IMR-90 (cell line): ENCODE measurements at regions not wholly inside any gene's neighbourhood (a gene's known extent, or its start where the extent isn't known, plus 50 kb on each side); places are given as distances from the start of the nearest gene placed in this dataset.

ENCODE experiments used
- ATAC-seq: fragments of 200-7000 bp; cut with Tn5 transposase; 2 replicates; pipeline ENCODE4 v1.9.1; 2020; ENCODE audit warnings: low read depth, mild to moderate bottlenecking, moderate library complexity
- BruUV-seq: library from RNA; stranded (reverse); fragments of 400-500 nt; replicated peaks from 2 replicates; lab custom pipeline; 2021; lab: Mats Ljungman, UMichigan
- CTCF ChIA-PET: fragments of 300-600 bp; formaldehyde crosslinking; extraction: SDS; loops from one replicate; lab custom pipeline; 2021; ENCODE audit warnings: antibody characterized with exemption; lab: Yijun Ruan, JAX
- POLR2A ChIA-PET: fragments of 300-600 bp; sonication (Branson Sonifier 250); formaldehyde crosslinking; loops from one replicate; lab custom pipeline; 2022; ENCODE audit warnings: antibody characterized with exemption; ENCODE audit not compliant: unreplicated experiment; lab: Charles Lee
- DNase-seq: peaks from one replicate; pipeline ENCODE4 v3.0.0; 2013
- H2AFZ ChIP-seq: replicated peaks from 2 replicates; pipeline ENCODE3; 2013; ENCODE audit warnings: low read length, mild to moderate bottlenecking; ENCODE audit not compliant: poor library complexity
- H2AK5ac ChIP-seq: 2 replicates; pipeline ENCODE4 v1.6.1; 2013; ENCODE audit warnings: low read depth, low read length, inconsistent platforms
- H2AK9ac ChIP-seq: replicated peaks from 2 replicates; pipeline ENCODE3; 2013; ENCODE audit warnings: mild to moderate bottlenecking, low read depth, low read length, moderate library complexity; ENCODE audit not compliant: poor library complexity
- H2BK120ac ChIP-seq: 2 replicates; pipeline ENCODE4 v1.6.1; 2013; ENCODE audit warnings: low read depth, low read length, inconsistent platforms
- H2BK15ac ChIP-seq: 3 replicates; pipeline ENCODE4 v1.6.1; 2013; ENCODE audit warnings: low read depth, low read length, inconsistent platforms
- H2BK20ac ChIP-seq: 2 replicates; pipeline ENCODE4 v1.6.1; 2013; ENCODE audit warnings: low read depth, mild to moderate bottlenecking, inconsistent platforms, low read length, moderate library complexity
- H2BK5ac ChIP-seq: 2 replicates; pipeline ENCODE4 v1.6.1; 2013; ENCODE audit warnings: mild to moderate bottlenecking, low read depth, low read length, inconsistent platforms; ENCODE audit not compliant: poor library complexity, severe bottlenecking
- H3K14ac ChIP-seq: replicated peaks from 2 replicates; pipeline ENCODE4 v1.6.1; 2013; ENCODE audit warnings: low read depth, low read length, inconsistent platforms
- H3K18ac ChIP-seq: 2 replicates; pipeline ENCODE4 v1.6.1; 2013; ENCODE audit warnings: low read depth, low read length, control low read depth
- H3K23ac ChIP-seq: 2 replicates; pipeline ENCODE4 v1.6.1; 2013; ENCODE audit warnings: low read depth, low read length, inconsistent platforms
- H3K27ac ChIP-seq: 2 replicates; pipeline ENCODE4 v1.5.1; 2013; ENCODE audit warnings: mild to moderate bottlenecking, control low read depth, low read length; ENCODE audit not compliant: insufficient read depth
- H3K27me3 ChIP-seq: 2 replicates; pipeline ENCODE4 v1.6.1; 2013; ENCODE audit warnings: low read length; ENCODE audit not compliant: control insufficient read depth, insufficient read depth
- H3K36me3 ChIP-seq: 2 replicates; pipeline ENCODE4 v1.6.1; 2013; ENCODE audit warnings: low read length, mixed read lengths; ENCODE audit not compliant: control insufficient read depth, insufficient read depth
- H3K4ac ChIP-seq: 2 replicates; pipeline ENCODE4 v1.6.1; 2013; ENCODE audit warnings: low read depth, low read length, inconsistent platforms
- H3K4me1 ChIP-seq: 2 replicates; pipeline ENCODE4 v1.6.1; 2013; ENCODE audit warnings: low read length, mixed read lengths; ENCODE audit not compliant: control insufficient read depth, insufficient read depth
- H3K4me2 ChIP-seq: 2 replicates; pipeline ENCODE4 v1.6.1; 2013; ENCODE audit warnings: low read depth, mild to moderate bottlenecking, control low read depth, low read length, moderate library complexity
- H3K4me3 ChIP-seq: 2 replicates; pipeline ENCODE4 v1.5.1; 2013; ENCODE audit warnings: low read depth, mild to moderate bottlenecking, control low read depth, low read length, moderate library complexity; ENCODE audit not compliant: insufficient read depth
- H3K56ac ChIP-seq: 2 replicates; pipeline ENCODE4 v1.6.1; 2013; ENCODE audit warnings: low read length, inconsistent platforms; ENCODE audit not compliant: insufficient read depth; ENCODE audit errors: extremely low read depth
- H3K79me1 ChIP-seq, 2 experiments: 2 replicates each; pipeline ENCODE4 v1.6.1; 2013; ENCODE audit warnings: low read length in 2 of 2, inconsistent platforms in 1 of 2, low read depth in 1 of 2
- H3K9ac ChIP-seq: 2 replicates; pipeline ENCODE4 v1.6.1; 2013; ENCODE audit warnings: low read depth, low read length, control low read depth
- H3K9me1 ChIP-seq: 2 replicates; pipeline ENCODE4 v1.6.1; 2013; ENCODE audit warnings: low read length, inconsistent platforms; ENCODE audit not compliant: insufficient read depth
- H3K9me3 ChIP-seq: 2 replicates; pipeline ENCODE4 v1.6.1; 2013; ENCODE audit warnings: low read length; ENCODE audit not compliant: control insufficient read depth, insufficient read depth
- H4K20me1 ChIP-seq: 2 replicates; pipeline ENCODE4 v1.6.1; 2013; ENCODE audit warnings: low read length, inconsistent platforms; ENCODE audit not compliant: insufficient read depth
- H4K5ac ChIP-seq: 2 replicates; pipeline ENCODE4 v1.6.1; 2013; ENCODE audit warnings: mild to moderate bottlenecking, low read depth, low read length, control low read depth
- H4K8ac ChIP-seq, 2 experiments: 2 replicates each; pipeline ENCODE4 v1.6.1; 2013; ENCODE audit warnings: low read depth in 2 of 2, low read length in 2 of 2, control low read depth in 1 of 2, inconsistent platforms in 1 of 2
- H4K91ac ChIP-seq: 2 replicates; pipeline ENCODE4 v1.6.1; 2013; ENCODE audit warnings: low read depth, low read length, inconsistent platforms; ENCODE audit not compliant: insufficient read depth
- BHLHE40 ChIP-seq: fragments of 150-350 bp; IDR thresholded peaks from 2 replicates; pipeline ENCODE4 v1.6.1; 2016; ENCODE audit warnings: mild to moderate bottlenecking, low read depth, low read length
- CEBPB ChIP-seq: IDR thresholded peaks from 2 replicates; pipeline ENCODE4 v1.6.1; 2012; ENCODE audit warnings: low read depth, low read length, improper control_type of control experiment
- CHD1 ChIP-seq: IDR thresholded peaks from 2 replicates; pipeline ENCODE4 v1.6.1; 2012; ENCODE audit warnings: low read depth, low read length, improper control_type of control experiment
- FOS ChIP-seq: fragments of 150-350 bp; IDR thresholded peaks from 2 replicates; pipeline ENCODE4 v1.6.1; 2016; ENCODE audit warnings: low read depth, low read length
- MAFK ChIP-seq: IDR thresholded peaks from 2 replicates; pipeline ENCODE4 v1.6.1; 2012; ENCODE audit warnings: low read depth, low read length, improper control_type of control experiment
- MAZ ChIP-seq: IDR thresholded peaks from 2 replicates; pipeline ENCODE4 v1.6.1; 2012; ENCODE audit warnings: low read depth, mild to moderate bottlenecking, low read length, improper control_type of control experiment, moderate library complexity, borderline replicate concordance
- MXI1 ChIP-seq: IDR thresholded peaks from 2 replicates; pipeline ENCODE4 v1.6.1; 2012; ENCODE audit warnings: low read depth, mild to moderate bottlenecking, low read length, moderate library complexity, borderline replicate concordance
- NFE2L2 ChIP-seq: fragments of 150-350 bp; IDR thresholded peaks from 2 replicates; pipeline ENCODE4 v1.6.1; 2016; ENCODE audit warnings: low read depth, mild to moderate bottlenecking, low read length
- POLR2A ChIP-seq: IDR thresholded peaks from 2 replicates; pipeline ENCODE4 v1.6.1; 2012; ENCODE audit warnings: mild to moderate bottlenecking, low read depth, low read length
- RAD21 ChIP-seq: IDR thresholded peaks from 2 replicates; pipeline ENCODE4 v1.6.1; 2012; ENCODE audit warnings: low read length, improper control_type of control experiment
- RCOR1 ChIP-seq: IDR thresholded peaks from 2 replicates; pipeline ENCODE4 v1.6.1; 2012; ENCODE audit warnings: mild to moderate bottlenecking, low read length, improper control_type of control experiment; ENCODE audit not compliant: insufficient replicate concordance
- RFX5 ChIP-seq: IDR thresholded peaks from 2 replicates; pipeline ENCODE4 v1.8.0; 2012; ENCODE audit warnings: low read depth, mild to moderate bottlenecking, low read length, moderate library complexity
- SMC3 ChIP-seq: fragments of 150-350 bp; IDR thresholded peaks from 2 replicates; pipeline ENCODE4 v1.6.1; 2016; ENCODE audit warnings: low read depth, mild to moderate bottlenecking, antibody characterized with exemption, low read length, moderate library complexity
- WGBS, 2 experiments: methylation state at CpG; one replicate each; pipeline versions ENCODE4 v1.1.5 to v1.1.7; 2013; ENCODE audit warnings: missing lambda C conversion rate in 2 of 2; ENCODE audit not compliant: insufficient read length in 1 of 2; ENCODE audit errors: extremely low coverage in 2 of 2; 5-methylcytosine and 5-hydroxymethylcytosine counted together
- dilution Hi-C: fragments of 300-500 bp; cut with HindIII; formaldehyde crosslinking; loops from one replicate; pipeline ENCODE4 v1.14.3; 2018; ENCODE audit warnings: low sequenced_read_pairs; ENCODE audit not compliant: unreplicated experiment
- in situ Hi-C: fragments of 300-500 bp; cut with MboI; formaldehyde crosslinking; loops from 3 replicates; pipeline ENCODE4 v1.14.3; 2019; ENCODE audit warnings: low sequenced_read_pairs, inconsistent platforms, mixed read lengths
- intact Hi-C: fragments of 100-400 bp; cut with micrococcal nuclease; formaldehyde crosslinking; loops from 2 replicates; pipeline ENCODE4 v1.10.0; 2022
- TF ChIP-seq, protein P1 (sequence below): fragments of 150-350 bp; IDR thresholded peaks from 2 replicates; pipeline ENCODE4 v1.6.1; 2016; ENCODE audit warnings: low read depth, mild to moderate bottlenecking, low read length, moderate library complexity, borderline replicate concordance
- TF ChIP-seq, protein P2 (sequence below): conservative IDR thresholded peaks from 2 replicates; pipeline ENCODE4 v1.5.1; 2012; ENCODE audit warnings: mild to moderate bottlenecking, low read depth, low read length, improper control_type of control experiment
- TF ChIP-seq, protein P3 (sequence below): fragments of 150-350 bp; IDR thresholded peaks from 2 replicates; pipeline ENCODE4 v1.6.1; 2017; ENCODE audit warnings: mild to moderate bottlenecking, antibody characterized with exemption, low read length, low read depth

DNA sequence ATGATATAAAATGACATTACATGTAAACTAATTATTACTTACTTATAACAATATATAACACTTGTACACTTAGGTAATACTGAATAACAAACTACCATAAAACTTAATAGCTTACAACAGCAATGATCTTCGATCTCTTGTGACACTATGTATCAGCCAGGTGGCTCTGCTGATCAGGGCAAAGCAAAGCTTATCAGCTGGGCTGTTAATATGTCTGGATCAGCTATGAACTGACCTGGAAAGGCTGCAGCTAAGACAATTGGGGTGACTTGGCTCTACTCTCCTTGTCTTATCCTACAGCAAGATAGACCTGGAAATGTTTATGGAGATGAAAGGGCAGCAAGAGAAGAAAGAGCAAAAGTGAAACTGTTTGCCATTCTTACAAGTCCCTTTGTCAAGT is 511.3 kb downstream of the TLR4 start:
- no peaks in the 10 kb centered on the region for H3K9me1 ChIP-seq
- H4K91ac ChIP-seq, result no peak overlapping the region
- H3K4ac ChIP-seq, result no peak overlapping the region
- H3K23ac ChIP-seq, result no peak overlapping the region
- TF ChIP-seq, protein P1, sequence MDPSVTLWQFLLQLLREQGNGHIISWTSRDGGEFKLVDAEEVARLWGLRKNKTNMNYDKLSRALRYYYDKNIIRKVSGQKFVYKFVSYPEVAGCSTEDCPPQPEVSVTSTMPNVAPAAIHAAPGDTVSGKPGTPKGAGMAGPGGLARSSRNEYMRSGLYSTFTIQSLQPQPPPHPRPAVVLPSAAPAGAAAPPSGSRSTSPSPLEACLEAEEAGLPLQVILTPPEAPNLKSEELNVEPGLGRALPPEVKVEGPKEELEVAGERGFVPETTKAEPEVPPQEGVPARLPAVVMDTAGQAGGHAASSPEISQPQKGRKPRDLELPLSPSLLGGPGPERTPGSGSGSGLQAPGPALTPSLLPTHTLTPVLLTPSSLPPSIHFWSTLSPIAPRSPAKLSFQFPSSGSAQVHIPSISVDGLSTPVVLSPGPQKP, result no peak
- no peak for TF ChIP-seq FOS
- no peak for TF ChIP-seq CEBPB
- no peak for TF ChIP-seq MAZ
- TF ChIP-seq, protein P2, sequence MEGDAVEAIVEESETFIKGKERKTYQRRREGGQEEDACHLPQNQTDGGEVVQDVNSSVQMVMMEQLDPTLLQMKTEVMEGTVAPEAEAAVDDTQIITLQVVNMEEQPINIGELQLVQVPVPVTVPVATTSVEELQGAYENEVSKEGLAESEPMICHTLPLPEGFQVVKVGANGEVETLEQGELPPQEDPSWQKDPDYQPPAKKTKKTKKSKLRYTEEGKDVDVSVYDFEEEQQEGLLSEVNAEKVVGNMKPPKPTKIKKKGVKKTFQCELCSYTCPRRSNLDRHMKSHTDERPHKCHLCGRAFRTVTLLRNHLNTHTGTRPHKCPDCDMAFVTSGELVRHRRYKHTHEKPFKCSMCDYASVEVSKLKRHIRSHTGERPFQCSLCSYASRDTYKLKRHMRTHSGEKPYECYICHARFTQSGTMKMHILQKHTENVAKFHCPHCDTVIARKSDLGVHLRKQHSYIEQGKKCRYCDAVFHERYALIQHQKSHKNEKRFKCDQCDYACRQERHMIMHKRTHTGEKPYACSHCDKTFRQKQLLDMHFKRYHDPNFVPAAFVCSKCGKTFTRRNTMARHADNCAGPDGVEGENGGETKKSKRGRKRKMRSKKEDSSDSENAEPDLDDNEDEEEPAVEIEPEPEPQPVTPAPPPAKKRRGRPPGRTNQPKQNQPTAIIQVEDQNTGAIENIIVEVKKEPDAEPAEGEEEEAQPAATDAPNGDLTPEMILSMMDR, result no peak
- TF ChIP-seq MAFK, result no peak
- TF ChIP-seq RAD21, result no peak
- no peak for TF ChIP-seq RCOR1
- no peak for TF ChIP-seq BHLHE40
- TF ChIP-seq MXI1, result no peak
- no peak for TF ChIP-seq CHD1
- TF ChIP-seq, protein P3, sequence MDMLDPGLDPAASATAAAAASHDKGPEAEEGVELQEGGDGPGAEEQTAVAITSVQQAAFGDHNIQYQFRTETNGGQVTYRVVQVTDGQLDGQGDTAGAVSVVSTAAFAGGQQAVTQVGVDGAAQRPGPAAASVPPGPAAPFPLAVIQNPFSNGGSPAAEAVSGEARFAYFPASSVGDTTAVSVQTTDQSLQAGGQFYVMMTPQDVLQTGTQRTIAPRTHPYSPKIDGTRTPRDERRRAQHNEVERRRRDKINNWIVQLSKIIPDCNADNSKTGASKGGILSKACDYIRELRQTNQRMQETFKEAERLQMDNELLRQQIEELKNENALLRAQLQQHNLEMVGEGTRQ, result no peak
- no peak for TF ChIP-seq POLR2A
- no peak for TF ChIP-seq RFX5
- no peak for TF ChIP-seq NFE2L2
- no peak for TF ChIP-seq SMC3
- H3K79me1 ChIP-seq, result no peaks in the 10 kb centered on the region
- H2BK120ac ChIP-seq, result no peak overlapping the region
- H4K5ac ChIP-seq, result no peak overlapping the region
- no peak overlapping the region for H2BK5ac ChIP-seq
- H2AFZ ChIP-seq, result no peak overlapping the region
- H2AK9ac ChIP-seq, result no peak overlapping the region
- CTCF ChIA-PET, result no interaction called here
- H3K9ac ChIP-seq, result no peak overlapping the region
- no peak overlapping the region for H3K4me3 ChIP-seq
- H3K4me2 ChIP-seq, result no peak overlapping the region
- dilution Hi-C loops, result no loop called here
- H2BK20ac ChIP-seq, result no peak overlapping the region
- no peak overlapping the region for H3K56ac ChIP-seq
- no peak overlapping the region for H4K8ac ChIP-seq
- WGBS, 2 experiments, result no CpG with 5 or more reads among the region's 1 CpG
- in situ Hi-C loops, result no loop called here
- H3K27ac ChIP-seq, result no peak overlapping the region
- no peaks in the 10 kb centered on the region for H3K36me3 ChIP-seq
- no peaks in the 10 kb centered on the region for H4K20me1 ChIP-seq
- H3K4me1 ChIP-seq, result no peaks in the 10 kb centered on the region
- H3K27me3 ChIP-seq, result no peaks in the 10 kb centered on the region
- H2AK5ac ChIP-seq, result no peak overlapping the region
- intact Hi-C loops, result no loop called here
- no peaks in the 10 kb centered on the region; the same call in 1 of the 2 replicates for H3K9me3 ChIP-seq
- ATAC-seq (no peak), DNase-seq (no peak)
- BruUV-seq, result no TSS peak
- H3K18ac ChIP-seq, result no peak overlapping the region
- H3K14ac ChIP-seq, result no peak overlapping the region
- H2BK15ac ChIP-seq, result no peak overlapping the region
- POLR2A ChIA-PET, result no interaction called here
